ENCODE measurements at regions not wholly inside any gene's neighbourhood (a gene's known extent, or its start where the extent isn't known, plus 50 kb on each side); places are given as distances from the start of the nearest gene placed in this dataset.

GRCh38 chr4:15253349-15253748, 174.5 kb upstream of the C1QTNF7 start:
- TF ChIP-seq POLR2A (IDR thresholded peaks at IDR 0.05; ENCODE audit: low read depth, low read length) (no peak), POLR2AphosphoS5 (IDR thresholded peaks at IDR 0.05; ENCODE audit: low read depth, low read length) (no peak), TAF1 (IDR thresholded peaks at IDR 0.05; ENCODE audit: borderline replicate concordance, low read depth, low read length) (no peak)

Measured in GM12892 (cell line).